Pancreas (tissue), 10 donors: ENCODE measurements at regions not wholly inside any gene's neighbourhood (a gene's known extent, or its start where the extent isn't known, plus 50 kb on each side); places are given as distances from the start of the nearest gene placed in this dataset.
A peak's percentile ranks its signal among the peaks of the same experiment; 100 is the strongest.

Experiments used
- ATAC-seq, 4 donors: fragments of 200-7000 bp; cut with Tn5 transposase; one replicate each; pipeline versions ENCODE4 v1.8.0 to v1.9.1; 2020; ENCODE audit warnings: mild to moderate bottlenecking in 4 of 4, moderate library complexity in 4 of 4
- DNase-seq, 6 donors: peaks; one replicate each; pipeline ENCODE4 v3.0.0-alpha.2; 2020
- FAIRE-seq: peaks from 2 replicates; lab custom pipeline; 2012; peaks lifted over from hg19 to GRCh38; lab: Jason Lieb, UNC
- H3K27ac ChIP-seq, 4 donors: fragments of 200-600 bp; sonication (generic); 1 replicate in 3 of 4; 2 replicates in 1 of 4; pipeline versions ENCODE4 v1.5.0 to v1.8.0; 2020
- H3K27me3 ChIP-seq, 4 donors: fragments of 200-600 bp; one replicate each; pipeline ENCODE4 v1.8.0; 2021
- H3K36me3 ChIP-seq, 3 donors: fragments of 200-600 bp; sonication (generic) in 1 of 3; one replicate each; pipeline versions ENCODE4 v1.5.0 to v1.8.0; 2020 to 2021
- H3K4me1 ChIP-seq, 3 donors: fragments of 200-600 bp; one replicate each; pipeline ENCODE4 v1.8.0; 2021
- H3K4me3 ChIP-seq, 4 donors: fragments of 200-600 bp; sonication (generic) in 2 of 4; one replicate each; pipeline versions ENCODE4 v1.5.0 to v1.8.0; 2020 to 2021
- H3K9me3 ChIP-seq, 4 donors: fragments of 200-600 bp; one replicate each; pipeline ENCODE4 v1.8.0; 2021
- CTCF ChIP-seq, 4 donors: fragments of 200-600 bp; sonication (generic) in 3 of 4; IDR thresholded peaks; one replicate each; pipeline versions ENCODE4 v1.5.0 to v1.8.0; 2021; ENCODE audit warnings: antibody characterized with exemption in 4 of 4
- WGBS, 2 donors: extraction: QIAGEN DNeasy Blood & Tissue Kit; methylation state at CpG; one replicate each; pipeline ENCODE4 v1.1.7; 2013; 5-methylcytosine and 5-hydroxymethylcytosine counted together
- intact Hi-C, 3 donors: fragments of 100-400 bp; cut with DNase I; formaldehyde crosslinking; loops; one replicate each; pipeline versions ENCODE4 v1.11.1 to v1.14.2; 2022
- donor health status: healthy with polysubstance abuse.
- donor health status: DM: no; HTN: no; CAD: no; lungs with moderate emphysema.
- donor health status: DM: no; HTN: no; CAD: no.
- donor health status: control.
- donor health status: control.
- donor health status: Bipolar disorder and iron deficiency.
- donor health status: DM: yes; HTN: yes; CAD: no.
- donor health status: DM: no; HTN: no; CAD: no.
- donor health status: DM: no; HTN: no; CAD: no.
- donor health status: DM: yes; HTN: yes; CAD: no.

GRCh38 chr3:28947061-28947460 is 333.8 kb upstream of the RBMS3 start:
- H3K4me1 ChIP-seq, result no peaks in the 10 kb centered on the region
- no peaks in the 10 kb centered on the region for H3K27me3 ChIP-seq
- no peak overlapping the region for H3K4me3 ChIP-seq
- no peak overlapping the region for H3K27ac ChIP-seq
- FAIRE-seq, result no peak
- ATAC-seq, result no peak
- no peaks in the 10 kb centered on the region for H3K9me3 ChIP-seq
- no peak for TF ChIP-seq CTCF (IDR thresholded peaks at IDR 0.05)
- WGBS, 2 donors, result 19 to 26% methylated on average over 2 of the region's 2 CpGs
- intact Hi-C loops, result no loop called here
- no peak for DNase-seq
- H3K36me3 ChIP-seq, result no peaks in the 10 kb centered on the region

- no peak for FAIRE-seq
- H3K4me1 ChIP-seq, result no peaks in the 10 kb centered on the region
- H3K36me3 ChIP-seq, result no peaks in the 10 kb centered on the region
- TF ChIP-seq CTCF (IDR thresholded peaks at IDR 0.05), result no peak
- intact Hi-C loops, result no loop called here
- no peaks in the 10 kb centered on the region for H3K9me3 ChIP-seq
- no peak overlapping the region for H3K27ac ChIP-seq
- no peak for DNase-seq
- no peak for ATAC-seq
- 58 to 68% methylated on average over 2 of the region's 2 CpGs for WGBS, 2 donors
- H3K4me3 ChIP-seq, result no peak overlapping the region
- no peaks in the 10 kb centered on the region for H3K27me3 ChIP-seq
Measured at GRCh38 chr3:28947751-28948150, 333.1 kb upstream of the RBMS3 start.

- FAIRE-seq (no peak), ATAC-seq (no peak), DNase-seq (no peak)
- no peaks in the 10 kb centered on the region for H3K27me3 ChIP-seq
- H3K4me3 ChIP-seq, result no peak overlapping the region
- H3K9me3 ChIP-seq, result no peaks in the 10 kb centered on the region
- no peaks in the 10 kb centered on the region for H3K36me3 ChIP-seq
- intact Hi-C loops, result no loop called here
- no peak overlapping the region for H3K27ac ChIP-seq
- H3K4me1 ChIP-seq, result no peaks in the 10 kb centered on the region
- no peak for TF ChIP-seq CTCF (IDR thresholded peaks at IDR 0.05)
Measured at GRCh38 chr3:28948685-28949084, 332.2 kb upstream of the RBMS3 start.

- H3K36me3 ChIP-seq, result no peaks in the 10 kb centered on the region
- intact Hi-C loops, result no loop called here
- ATAC-seq (peak in 3 of 4 donors; percentile 44 to 73 (median 58)), DNase-seq (no peak), FAIRE-seq (no peak)
- no peaks in the 10 kb centered on the region for H3K27me3 ChIP-seq
- no peaks in the 10 kb centered on the region for H3K4me1 ChIP-seq
- no peak overlapping the region for H3K4me3 ChIP-seq
- H3K9me3 ChIP-seq, result no peaks in the 10 kb centered on the region
- TF ChIP-seq CTCF (IDR thresholded peaks at IDR 0.05), result no peak
- 89 to 95% methylated on average over 1 of the region's 1 CpG for WGBS, 2 donors
- H3K27ac ChIP-seq, result no peak overlapping the region
Measured at GRCh38 chr3:28949580-28949979, 331.3 kb upstream of the RBMS3 start.

GRCh38 chr3:28950614-28951013 is 330.3 kb upstream of the RBMS3 start:
- Histone ChIP-seq H3K36me3 (no peaks in the 10 kb centered on the region), H3K4me3 (no peak overlapping the region), H3K4me1 (no peaks in the 10 kb centered on the region), H3K27me3 (no peaks in the 10 kb centered on the region), H3K27ac (no peak overlapping the region), H3K9me3 (no peaks in the 10 kb centered on the region)
- FAIRE-seq (no peak), ATAC-seq (no peak), DNase-seq (no peak)
- intact Hi-C loops, result no loop called here
- no peak for TF ChIP-seq CTCF (IDR thresholded peaks at IDR 0.05)
